K562 (cell line): ENCODE measurements at regions not wholly inside any gene's neighbourhood (a gene's known extent, or its start where the extent isn't known, plus 50 kb on each side); places are given as distances from the start of the nearest gene placed in this dataset.
A peak's percentile ranks its signal among the peaks of the same experiment; 100 is the strongest.

Experiments
- ATAC-seq: fragments of 200-7000 bp; cut with Tn5 transposase; 3 replicates; pipeline ENCODE4 v1.9.1; 2020; ENCODE audit warnings: moderate library complexity
- BruUV-seq: library from RNA; stranded (reverse); fragments of 400-500 nt; replicated peaks from 2 replicates; lab custom pipeline; 2021; lab: Mats Ljungman, UMichigan
- CTCF ChIA-PET: fragments of 300-600 bp; formaldehyde crosslinking; extraction: SDS; loops from one replicate; lab custom pipeline; 2021; ENCODE audit warnings: low intra/inter-chr PET ratio; lab: Yijun Ruan, JAX
- POLR2A ChIA-PET: fragments of 300-600, 350-650 bp; sonication (Branson Sonifier 250); formaldehyde crosslinking; extraction: SDS; loops from one replicate; lab custom pipeline; 2021; ENCODE audit warnings: antibody characterized with exemption, inconsistent platforms; lab: Yijun Ruan, JAX
- DNase-seq, 4 experiments: peaks; one replicate each; pipeline versions ENCODE4 v3.0.0 to v3.0.0-alpha.2; 2011 to 2018; ENCODE audit warnings: low spot score in 3 of 4, mixed read lengths in 3 of 4; ENCODE audit errors: extremely low read depth in 1 of 4
- FAIRE-seq: peaks from 2 replicates; lab custom pipeline; 2011; peaks lifted over from hg19 to GRCh38; lab: Jason Lieb, UNC
- H2AFZ ChIP-seq: 2 replicates; pipeline ENCODE4 v1.6.0; 2011; ENCODE audit warnings: low read depth, low read length, control low read depth, inconsistent platforms
- H3K27ac ChIP-seq: fragments of 200-600 bp; 3 replicates; pipeline ENCODE4 v1.8.0; 2011; ENCODE audit warnings: low read depth, mild to moderate bottlenecking, control low read depth, inconsistent platforms, low read length, moderate library complexity, mixed read lengths; ENCODE audit errors: extremely low read depth
- H3K27me3 ChIP-seq, 2 experiments: fragments of 300-600 bp in 1 of 2; 2 replicates in 1 of 2; 3 replicates in 1 of 2; pipeline versions ENCODE4 v1.6.0 to v1.8.0; 2011; ENCODE audit warnings: inconsistent platforms in 2 of 2, low read length in 2 of 2, mild to moderate bottlenecking in 1 of 2, mixed read lengths in 1 of 2, moderate library complexity in 1 of 2; ENCODE audit not compliant: control insufficient read depth in 2 of 2, insufficient read depth in 2 of 2
- H3K36me3 ChIP-seq: fragments of 300-600 bp; 3 replicates; pipeline ENCODE4 v1.8.0; 2011; ENCODE audit warnings: mild to moderate bottlenecking, low read length, inconsistent platforms; ENCODE audit not compliant: control insufficient read depth, insufficient read depth
- H3K4me1 ChIP-seq, 2 experiments: fragments of 200-600 bp in 1 of 2; replicated peaks in 1 of 2; 2 replicates in 1 of 2; 3 replicates in 1 of 2; pipeline versions ENCODE4 v1.5.1 to v1.8.0; 2011; ENCODE audit warnings: inconsistent platforms in 2 of 2, low read length in 2 of 2, mild to moderate bottlenecking in 1 of 2, mixed read lengths in 1 of 2, moderate library complexity in 1 of 2; ENCODE audit not compliant: control insufficient read depth in 2 of 2, insufficient read depth in 2 of 2
- H3K4me2 ChIP-seq: 2 replicates; pipeline ENCODE4 v1.6.1; 2011; ENCODE audit warnings: low read length, control low read depth, inconsistent platforms, mixed read lengths; ENCODE audit not compliant: insufficient read depth
- H3K4me3 ChIP-seq: fragments of 200-600 bp; sonication (generic), shearing (Covaris generic); 2 replicates; pipeline ENCODE4 v1.5.1; 2016; ENCODE audit warnings: control low read depth, inconsistent platforms
- H3K79me2 ChIP-seq: fragments of 200-600 bp; 3 replicates; pipeline ENCODE4 v1.8.0; 2011; ENCODE audit warnings: low read length, inconsistent platforms; ENCODE audit not compliant: control insufficient read depth, insufficient read depth
- H3K9ac ChIP-seq, 2 experiments: 2 replicates each; pipeline versions ENCODE4 v1.6.0 to v1.6.1; 2011; ENCODE audit warnings: low read depth in 2 of 2, low read length in 2 of 2, control low read depth in 1 of 2, inconsistent platforms in 1 of 2, mild to moderate bottlenecking in 1 of 2, mixed read lengths in 1 of 2; ENCODE audit not compliant: insufficient read depth in 1 of 2
- H3K9me1 ChIP-seq: one replicate; pipeline ENCODE4 v1.6.0; 2011; ENCODE audit warnings: inconsistent platforms, mild to moderate bottlenecking, low read length, moderate library complexity; ENCODE audit not compliant: control insufficient read depth, insufficient read depth
- H3K9me3 ChIP-seq: replicated peaks from 2 replicates; pipeline ENCODE4 v1.5.1; 2011; ENCODE audit warnings: low read depth, low read length, inconsistent platforms; ENCODE audit not compliant: control insufficient read depth, insufficient read depth
- H4K20me1 ChIP-seq: replicated peaks from 2 replicates; pipeline ENCODE4 v1.6.1; 2011; ENCODE audit warnings: low read length, inconsistent platforms, mixed read lengths; ENCODE audit not compliant: control insufficient read depth, insufficient read depth
- CCAR2 ChIP-seq: fragments of 200-400 bp; formaldehyde crosslinking; IDR thresholded peaks from 2 replicates; pipeline ENCODE4 v1.6.1; 2017; ENCODE audit warnings: mild to moderate bottlenecking, low read depth, low read length
- CHD2 ChIP-seq: IDR thresholded peaks from 2 replicates; pipeline ENCODE4 v1.6.1; 2011; ENCODE audit warnings: low read depth, low read length
- E2F6 ChIP-seq, 2 experiments: IDR thresholded peaks; 2 replicates each; pipeline ENCODE4 v1.6.1; 2011; ENCODE audit warnings: borderline replicate concordance in 1 of 2, control low read depth in 1 of 2, low read depth in 1 of 2, low read length in 1 of 2, mild to moderate bottlenecking in 1 of 2, mixed read lengths in 1 of 2, moderate library complexity in 1 of 2; ENCODE audit not compliant: insufficient read depth in 1 of 2, insufficient read length in 1 of 2, poor library complexity in 1 of 2, severe bottlenecking in 1 of 2; ENCODE audit errors: extremely low read depth in 1 of 2
- ELF2 ChIP-seq: fragments of 250-450 bp; sonication (Bioruptor Pico); IDR thresholded peaks from 2 replicates; pipeline ENCODE4 v1.5.0; 2021; ENCODE audit warnings: mild to moderate bottlenecking
- FOXP1 ChIP-seq: sonication (generic); formaldehyde crosslinking; IDR thresholded peaks from 2 replicates; pipeline ENCODE4 v1.8.0; 2022; ENCODE audit warnings: mild to moderate bottlenecking, missing genetic modification reagents
- GTF2F1 ChIP-seq: IDR thresholded peaks from 2 replicates; pipeline ENCODE4 v1.6.1; 2011; ENCODE audit warnings: low read depth, low read length, improper control_type of control experiment
- JUNB ChIP-seq: fragments of 450-650 bp; formaldehyde crosslinking; conservative IDR thresholded peaks from 2 replicates; pipeline ENCODE4 v1.4.0; 2020; ENCODE audit warnings: mild to moderate bottlenecking
- MYC ChIP-seq, 2 experiments: fragments of 250-450 bp in 1 of 2; sonication (Bioruptor Pico) in 1 of 2; IDR thresholded peaks; 2 replicates each; pipeline versions ENCODE4 v1.5.1 to v1.6.1; 2012 to 2021; ENCODE audit warnings: low read depth in 2 of 2, borderline replicate concordance in 1 of 2, improper control_type of control experiment in 1 of 2, low read length in 1 of 2, mild to moderate bottlenecking in 1 of 2, moderate library complexity in 1 of 2
- RAD21 ChIP-seq, 2 experiments: fragments of 250-450 bp in 1 of 2; fragments of 450-650 bp in 1 of 2; sonication (Bioruptor Pico) in 1 of 2; formaldehyde crosslinking in 1 of 2; IDR thresholded peaks in 1 of 2; conservative IDR thresholded peaks in 1 of 2; 2 replicates each; pipeline versions ENCODE4 v1.4.0 to v1.8.0; 2020 to 2022; ENCODE audit warnings: mild to moderate bottlenecking in 2 of 2, moderate library complexity in 1 of 2
- SP1 ChIP-seq: sonication (generic); formaldehyde crosslinking; IDR thresholded peaks from 2 replicates; pipeline ENCODE4 v1.8.1; 2022; ENCODE audit warnings: mild to moderate bottlenecking, missing genetic modification reagents
- SRF ChIP-seq, 2 experiments: fragments of 250-450, 450-650 bp in 1 of 2; sonication (Bioruptor Pico) in 1 of 2; sonication (generic) in 1 of 2; formaldehyde crosslinking; IDR thresholded peaks; 2 replicates each; pipeline versions ENCODE4 v1.5.0 to v1.5.1; 2020 to 2022; ENCODE audit warnings: mild to moderate bottlenecking in 1 of 2, missing genetic modification reagents in 1 of 2
- TCF15 ChIP-seq: fragments of 250-450 bp; sonication (Bioruptor Pico); IDR thresholded peaks from 2 replicates; pipeline ENCODE4 v1.8.0; 2022; ENCODE audit warnings: moderate library complexity, mild to moderate bottlenecking, inconsistent platforms
- TCF7L2 ChIP-seq: fragments of 150-350 bp; IDR thresholded peaks from 2 replicates; pipeline ENCODE4 v1.6.1; 2016; ENCODE audit warnings: low read depth, mild to moderate bottlenecking, low read length, moderate library complexity
- ZNF184 ChIP-seq: sonication (generic); formaldehyde crosslinking; IDR thresholded peaks from 2 replicates; pipeline ENCODE4 v1.5.0; 2020; ENCODE audit warnings: missing genetic modification reagents
- ZNF277 ChIP-seq: fragments of 250-450 bp; sonication (Bioruptor Pico); IDR thresholded peaks from 2 replicates; pipeline ENCODE4 v1.8.0; 2022; ENCODE audit warnings: inconsistent platforms, mild to moderate bottlenecking, moderate library complexity, borderline replicate concordance
- ZNF449 ChIP-seq: fragments of 250-450 bp; sonication (Bioruptor Pico); IDR thresholded peaks from 2 replicates; pipeline ENCODE4 v1.8.0; 2022; ENCODE audit warnings: moderate library complexity, mild to moderate bottlenecking, inconsistent platforms
- ZNF830 ChIP-seq: fragments of 250-450 bp; sonication (Bioruptor Pico); IDR thresholded peaks from 2 replicates; pipeline ENCODE4 v1.5.0; 2021; ENCODE audit warnings: mild to moderate bottlenecking
- WGBS: fragments of 100-300 bp; shearing (Covaris generic); methylation state at CpG from one replicate; pipeline ENCODE4 v1.1.6; 2016; ENCODE audit warnings: low coverage, mixed read lengths; ENCODE audit not compliant: insufficient coverage; ENCODE audit errors: missing lambda C conversion rate; 5-methylcytosine and 5-hydroxymethylcytosine counted together
- in situ Hi-C: fragments of 300-500 bp; cut with MboI; formaldehyde crosslinking; loops from 4 replicates; pipeline ENCODE4 v1.15.0; 2018; ENCODE audit warnings: inconsistent platforms, mixed read lengths
- intact Hi-C: fragments of 100-400 bp; cut with micrococcal nuclease; formaldehyde crosslinking; loops from 2 replicates; pipeline ENCODE4 v1.14.2; 2022

- TF ChIP-seq ELF2 (no peak), SP1 (CRISPR knock-in tag) (no peak), FOXP1 (CRISPR knock-in tag) (no peak), ZNF449 (CRISPR knock-in tag) (no peak), TCF15 (CRISPR knock-in tag) (no peak)
Observed at GRCh38 chr17:5841862-5842261, 228.3 kb upstream of the WSCD1 start (continued).

GRCh38 chr17:5843366-5844026 lies 226.7 kb upstream of the WSCD1 start:
- CTCF ChIA-PET: no interaction called here
- in situ Hi-C loops: no loop called here
- no peak for TF ChIP-seq ZNF277 (CRISPR knock-in tag)
- TF ChIP-seq GTF2F1: no peak
- peak; percentile 81 for TF ChIP-seq CHD2
- TF ChIP-seq E2F6 (IDR thresholded peaks at IDR 0.05; ENCODE audit: borderline replicate concordance in 1 of 2, extremely low read depth in 1 of 2, insufficient read depth in 1 of 2, insufficient read length in 1 of 2, low read depth in 1 of 2, low read length in 1 of 2, poor library complexity in 1 of 2, severe bottlenecking in 1 of 2): peak in 1 of 2 experiments; percentile 10
- no peak for TF ChIP-seq SRF (CRISPR knock-in tag; IDR thresholded peaks at IDR 0.05)
- TF ChIP-seq RAD21 (CRISPR knock-in tag; conservative IDR thresholded peaks at IDR 0.05 in 1 of 2, IDR thresholded peaks at IDR 0.05 in 1 of 2): no peak
- TF ChIP-seq ZNF830 (CRISPR knock-in tag): no peak
- no peak for TF ChIP-seq MYC (IDR thresholded peaks at IDR 0.05; ENCODE audit: low read depth, low read length)
- no peak for TF ChIP-seq MYC (CRISPR knock-in tag; IDR thresholded peaks at IDR 0.05; ENCODE audit: borderline replicate concordance, low read depth)
- no peak for TF ChIP-seq JUNB (CRISPR knock-in tag)
- no peak for TF ChIP-seq ZNF184
- no peak for TF ChIP-seq TCF7L2
- TF ChIP-seq CCAR2: no peak

More at GRCh38 chr17:5843366-5844026, 226.7 kb upstream of the WSCD1 start:
- H3K36me3 ChIP-seq: no peaks in the 10 kb centered on the region
- H3K9ac ChIP-seq: no peak overlapping the region
- intact Hi-C loops: no loop called here
- DNase-seq (peak in 1 of 4 experiments; percentile 4), ATAC-seq (no peak), FAIRE-seq (no peak)
- H3K4me2 ChIP-seq: no peak overlapping the region
- H3K4me1 ChIP-seq: no peaks in the 10 kb centered on the region
- BruUV-seq: no TSS peak
- H3K27ac ChIP-seq: no peak overlapping the region
- 14% methylated on average over 5 of the region's 14 CpGs for WGBS
- no peaks in the 10 kb centered on the region for H4K20me1 ChIP-seq
- no peaks in the 10 kb centered on the region for H3K79me2 ChIP-seq
- no peak overlapping the region for H2AFZ ChIP-seq
- no peaks in the 10 kb centered on the region for H3K27me3 ChIP-seq
- no peaks in the 10 kb centered on the region for H3K9me3 ChIP-seq
- POLR2A ChIA-PET: no interaction called here
- no peaks in the 10 kb centered on the region for H3K9me1 ChIP-seq
- no peak overlapping the region for H3K4me3 ChIP-seq
